ENCODE measurements at regions not wholly inside any gene's neighbourhood (a gene's known extent, or its start where the extent isn't known, plus 50 kb on each side); places are given as distances from the start of the nearest gene placed in this dataset.

DNA sequence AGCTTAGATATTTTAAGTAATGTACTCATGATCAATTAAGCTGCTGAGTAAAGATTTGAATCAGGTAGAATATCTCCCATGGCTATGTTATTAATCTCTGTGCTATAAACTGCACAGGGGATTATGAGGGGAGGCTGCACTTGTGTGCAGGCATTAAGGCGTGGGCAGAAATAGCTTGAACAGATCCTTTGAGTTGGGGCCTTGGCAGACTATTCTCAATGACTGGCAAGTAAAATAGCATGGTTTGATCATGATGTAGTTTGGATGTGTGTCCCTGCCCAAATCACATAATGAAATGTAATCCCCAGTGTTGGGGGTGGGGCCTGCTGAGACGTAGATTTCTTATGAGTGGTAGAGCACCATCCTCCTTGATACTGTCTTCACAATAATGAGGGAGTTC, 220.3 kb downstream of the PLPP3 start:
- TF ChIP-seq, protein P1, sequence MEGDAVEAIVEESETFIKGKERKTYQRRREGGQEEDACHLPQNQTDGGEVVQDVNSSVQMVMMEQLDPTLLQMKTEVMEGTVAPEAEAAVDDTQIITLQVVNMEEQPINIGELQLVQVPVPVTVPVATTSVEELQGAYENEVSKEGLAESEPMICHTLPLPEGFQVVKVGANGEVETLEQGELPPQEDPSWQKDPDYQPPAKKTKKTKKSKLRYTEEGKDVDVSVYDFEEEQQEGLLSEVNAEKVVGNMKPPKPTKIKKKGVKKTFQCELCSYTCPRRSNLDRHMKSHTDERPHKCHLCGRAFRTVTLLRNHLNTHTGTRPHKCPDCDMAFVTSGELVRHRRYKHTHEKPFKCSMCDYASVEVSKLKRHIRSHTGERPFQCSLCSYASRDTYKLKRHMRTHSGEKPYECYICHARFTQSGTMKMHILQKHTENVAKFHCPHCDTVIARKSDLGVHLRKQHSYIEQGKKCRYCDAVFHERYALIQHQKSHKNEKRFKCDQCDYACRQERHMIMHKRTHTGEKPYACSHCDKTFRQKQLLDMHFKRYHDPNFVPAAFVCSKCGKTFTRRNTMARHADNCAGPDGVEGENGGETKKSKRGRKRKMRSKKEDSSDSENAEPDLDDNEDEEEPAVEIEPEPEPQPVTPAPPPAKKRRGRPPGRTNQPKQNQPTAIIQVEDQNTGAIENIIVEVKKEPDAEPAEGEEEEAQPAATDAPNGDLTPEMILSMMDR (conservative IDR thresholded peaks at IDR 0.05 in 1 of 2, IDR thresholded peaks at IDR 0.05 in 1 of 2; ENCODE audit: low read depth in 1 of 2, low read length in 2 of 2) = no peak
- TF ChIP-seq EZH2 (IDR thresholded peaks at IDR 0.05; ENCODE audit: low read length, missing control alignments) = no peak
